ENCODE measurements at regions not wholly inside any gene's neighbourhood (a gene's known extent, or its start where the extent isn't known, plus 50 kb on each side); places are given as distances from the start of the nearest gene placed in this dataset.
"Not testable (repeated sequence)": the region's sequence is repeated elsewhere in the genome, so short reads cannot be mapped to it uniquely, and the experiment has no call there.

DNA sequence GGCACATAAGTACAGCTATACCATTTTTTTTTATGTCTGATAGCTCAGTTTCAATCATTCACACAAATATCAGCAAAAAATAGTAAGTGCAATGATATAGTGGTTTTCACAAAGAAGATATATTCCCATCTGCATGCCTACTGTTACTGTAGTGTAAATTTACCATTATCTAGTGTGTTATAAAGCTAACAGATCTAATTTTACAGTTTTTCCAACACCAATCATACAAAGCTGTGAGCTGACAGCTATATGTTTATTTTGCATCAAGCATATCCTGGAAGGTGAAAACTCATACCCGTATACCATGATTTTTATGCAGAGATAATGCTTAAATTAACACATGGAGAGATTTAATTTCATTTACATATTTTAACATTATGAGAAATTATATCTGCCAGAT is 89.9 kb upstream of the HAPLN1 start:
- no peak for FAIRE-seq
- DNase-seq (ENCODE audit: low spot score) = no peak

DNA sequence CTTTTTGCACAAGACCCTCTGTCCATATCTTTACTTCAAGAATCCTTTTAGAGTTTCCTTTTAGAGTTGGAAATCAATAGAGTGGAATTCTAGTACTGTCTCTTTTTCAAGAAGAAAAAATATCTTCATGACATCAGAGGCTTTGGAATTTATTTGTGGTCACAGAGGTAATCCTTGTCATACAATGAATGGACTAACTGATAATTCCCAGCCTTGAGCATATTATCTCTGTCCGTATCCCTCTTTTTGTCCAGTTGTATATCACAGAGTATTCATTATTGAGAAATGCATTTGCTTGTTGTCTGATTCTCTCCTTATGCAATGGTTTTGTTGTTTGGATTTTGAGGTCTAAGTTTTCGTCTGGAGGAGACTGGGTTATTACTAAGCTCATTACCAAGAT is 82.0 kb upstream of the HAPLN1 start:
- DNase-seq (ENCODE audit: low spot score) = peak; percentile 10
- no peak for FAIRE-seq

DNA sequence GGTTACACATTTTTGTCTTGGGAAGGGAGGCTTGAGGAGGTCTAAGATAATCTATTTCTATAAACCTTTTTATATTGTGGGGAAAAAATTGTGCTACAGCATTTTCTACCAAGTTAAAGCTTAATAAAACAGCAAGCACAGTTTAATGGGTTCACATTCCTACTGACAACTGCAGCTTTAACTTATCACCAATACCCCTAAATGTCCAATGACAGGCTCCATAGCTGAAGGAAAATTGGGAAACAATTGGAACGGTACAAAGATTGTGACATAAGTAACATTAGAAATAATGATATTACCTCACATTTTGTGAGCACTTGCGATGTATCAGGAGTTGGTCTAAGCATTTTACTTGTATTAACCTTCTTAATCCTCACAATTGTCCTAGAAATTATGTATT is 79.5 kb upstream of the HAPLN1 start:
- FAIRE-seq (no peak), DNase-seq (ENCODE audit: low spot score) (no peak)

DNA sequence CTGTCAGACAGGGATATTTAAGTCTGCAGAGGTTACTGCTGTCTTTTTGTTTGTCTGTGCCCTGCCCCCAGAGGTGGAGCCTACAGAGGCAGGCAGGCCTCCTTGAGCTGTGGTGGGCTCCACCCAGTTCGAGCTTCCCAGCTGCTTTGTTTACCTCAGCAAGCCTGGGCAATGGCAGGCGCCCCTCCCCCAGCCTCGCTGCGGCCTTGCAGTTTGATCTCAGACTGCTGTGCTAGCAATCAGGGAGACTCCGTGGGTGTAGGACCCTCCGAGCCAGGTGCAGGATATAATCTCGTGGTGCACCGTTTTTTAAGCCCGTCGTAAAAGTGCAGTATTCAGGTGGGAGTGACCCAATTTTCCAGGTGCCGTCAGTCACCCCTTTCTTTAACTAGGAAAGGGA is 78.4 kb upstream of the HAPLN1 start:
- not testable (repeated sequence) for FAIRE-seq; DNase-seq (ENCODE audit: low spot score)

DNA sequence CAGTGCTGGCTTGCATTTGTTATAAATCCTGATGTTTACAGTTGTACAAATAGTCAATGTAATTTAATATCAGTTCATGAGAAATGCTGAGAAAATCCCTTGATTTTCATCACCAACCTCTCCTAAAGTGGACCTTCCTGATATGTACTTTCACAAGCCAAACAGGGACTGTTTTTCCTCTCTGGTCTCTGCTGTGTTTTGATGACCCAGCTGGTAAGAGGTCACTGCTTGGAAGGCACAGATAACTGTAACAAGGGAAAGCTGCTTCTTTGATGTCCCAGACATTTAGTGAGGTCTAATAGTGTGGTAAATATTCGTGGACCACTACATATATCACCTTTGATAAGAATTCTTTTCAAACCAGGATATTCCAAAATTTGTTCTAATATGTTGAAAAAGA is 68.7 kb upstream of the HAPLN1 start:
- FAIRE-seq (no peak), DNase-seq (ENCODE audit: low spot score) (no peak)

DNA sequence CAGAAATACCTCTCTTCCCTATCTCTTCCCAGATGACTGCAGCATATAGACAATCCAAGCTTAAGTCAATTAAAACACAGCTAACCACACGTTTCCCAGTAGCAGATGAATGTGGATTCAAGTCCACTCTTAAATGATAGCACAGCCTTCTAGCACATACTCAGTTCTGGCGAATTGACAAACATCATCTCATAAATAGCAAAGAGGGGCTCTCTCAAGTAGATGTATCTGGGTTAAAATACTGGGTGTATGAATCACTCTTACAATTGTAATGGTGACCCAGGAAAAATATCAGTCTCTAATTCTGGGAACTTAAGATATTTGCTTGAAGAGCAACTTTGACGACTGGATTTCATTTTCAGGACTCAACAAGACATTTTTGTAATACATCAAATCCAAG is 67.0 kb upstream of the HAPLN1 start:
- no peak for FAIRE-seq
- no peak for DNase-seq (ENCODE audit: low spot score)

DNA sequence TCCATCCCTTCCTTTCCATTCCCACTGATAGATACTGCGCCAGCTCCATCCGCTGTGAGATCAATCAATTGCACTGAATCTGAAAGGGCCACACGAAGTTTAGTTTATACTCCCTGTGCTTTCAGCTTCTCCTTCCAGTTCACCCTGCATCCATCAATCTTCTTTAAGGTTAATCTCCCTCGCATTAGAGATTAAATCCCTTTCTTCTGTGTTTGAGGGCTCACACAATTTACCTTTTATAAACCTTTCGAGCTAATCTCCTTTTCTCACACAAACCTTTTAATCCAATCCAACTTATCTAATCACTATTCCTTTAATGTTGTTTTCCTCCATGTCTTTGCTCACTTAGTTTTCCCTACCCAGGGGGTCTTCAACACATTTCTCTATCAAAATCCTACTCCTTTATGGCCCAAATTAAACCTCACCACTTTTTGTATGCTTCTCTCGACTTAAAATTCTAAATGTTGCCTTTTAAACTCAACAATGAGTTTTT is 64.6 kb upstream of the HAPLN1 start:
- FAIRE-seq = no peak
- no peak for DNase-seq (ENCODE audit: low spot score)

DNA sequence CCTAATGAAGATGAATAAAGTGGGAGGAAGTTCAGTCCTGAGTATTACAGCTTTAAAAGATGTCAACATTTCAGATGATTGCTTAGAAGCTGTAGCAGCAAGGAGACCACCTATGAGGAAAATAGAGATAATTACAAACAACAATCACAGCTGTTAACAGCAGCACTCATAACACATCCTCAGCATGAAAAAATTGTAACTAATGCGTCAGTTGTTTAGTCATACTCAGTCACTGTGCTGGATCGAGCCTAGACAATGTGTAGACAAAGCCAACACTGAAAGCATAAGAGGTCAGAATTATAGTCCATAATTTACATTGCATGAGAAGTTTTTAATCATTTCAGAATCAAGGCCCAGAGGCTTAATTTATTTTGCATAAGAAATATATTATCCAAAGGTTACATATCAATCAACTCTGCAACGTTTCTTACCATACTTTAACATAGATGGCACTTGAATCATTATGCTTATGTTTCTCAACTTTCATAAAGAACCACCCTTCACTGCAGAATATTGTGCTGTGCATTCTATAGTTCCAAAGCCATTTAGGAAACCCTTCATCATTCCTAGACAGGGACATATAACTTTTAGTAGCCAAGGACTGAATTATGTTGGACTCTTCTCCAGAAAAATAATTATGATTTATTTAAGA is 60.2 kb upstream of the HAPLN1 start:
- DNase-seq (ENCODE audit: low spot score) (no peak), FAIRE-seq (no peak)

DNA sequence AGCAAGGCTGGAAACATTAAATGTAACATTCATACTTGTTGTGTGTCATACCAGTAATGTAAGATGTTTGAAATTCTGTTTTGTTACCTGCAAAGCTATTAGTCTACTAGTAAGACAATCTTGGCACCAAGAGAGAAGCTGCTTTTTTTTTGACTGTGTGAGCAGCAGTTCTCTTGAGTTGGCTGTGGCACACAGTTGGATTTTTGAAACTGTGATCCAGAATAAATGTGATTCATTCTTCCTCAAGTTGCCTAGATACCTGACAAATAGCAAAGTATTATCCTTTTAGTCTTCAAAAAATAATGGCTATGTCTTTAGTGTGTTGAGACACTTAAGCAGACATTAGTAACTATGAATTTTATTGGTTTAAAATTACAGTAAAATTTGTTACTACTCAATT is 57.2 kb upstream of the HAPLN1 start:
- DNase-seq (ENCODE audit: low spot score) (no peak), FAIRE-seq (no peak)

DNA sequence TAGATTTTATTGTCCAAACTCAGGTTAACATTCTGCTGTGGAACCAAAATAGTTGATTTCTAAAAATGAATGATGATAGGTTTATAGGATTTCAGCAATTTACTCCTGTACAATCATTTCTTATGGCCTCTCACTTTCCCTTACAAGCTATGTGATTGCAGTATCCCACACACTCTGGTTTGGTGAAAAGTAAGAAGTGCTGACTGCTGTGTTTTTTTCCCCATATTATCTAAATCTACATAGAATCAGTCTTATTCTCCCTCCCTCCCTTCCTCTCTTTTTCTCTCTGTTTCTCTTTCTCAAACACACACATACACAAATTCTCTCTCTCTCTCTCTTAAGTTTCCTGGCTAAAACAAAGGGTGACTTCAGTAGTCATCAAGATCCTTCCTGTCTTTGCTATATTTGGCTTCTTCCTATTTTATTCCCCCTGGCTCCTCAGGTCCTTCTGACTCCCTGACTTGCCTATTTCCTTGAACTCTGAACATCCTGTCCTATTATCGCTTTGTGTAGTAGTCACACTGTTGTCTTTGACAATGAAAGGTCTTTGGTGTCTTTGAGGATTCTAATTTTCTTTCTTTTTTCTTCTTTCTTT is 55.9 kb upstream of the HAPLN1 start:
- DNase-seq (ENCODE audit: low spot score) (no peak), FAIRE-seq (no peak)
